Fibroblast of the aortic adventitia (primary cell): ENCODE measurements at regions not wholly inside any gene's neighbourhood (a gene's known extent, or its start where the extent isn't known, plus 50 kb on each side); places are given as distances from the start of the nearest gene placed in this dataset.
A peak's percentile ranks its signal among the peaks of the same experiment; 100 is the strongest.
"Not testable (repeated sequence)": the region's sequence is repeated elsewhere in the genome, so short reads cannot be mapped to it uniquely, and the experiment has no call there.

Experiments used
- DNase-seq: peaks from one replicate; pipeline ENCODE4 v3.0.0-alpha.2; 2010; ENCODE audit warnings: low read depth
- H3K4me3 ChIP-seq: 2 replicates; pipeline ENCODE4 v1.5.1; 2011; ENCODE audit warnings: low read depth, mild to moderate bottlenecking, control low read depth, low read length, moderate library complexity
- TF ChIP-seq, protein P1 (sequence below): IDR thresholded peaks from 2 replicates; pipeline ENCODE4 v1.5.1; 2011; ENCODE audit warnings: mild to moderate bottlenecking, low read length, control low read depth, inconsistent platforms; ENCODE audit not compliant: insufficient read depth

DNA sequence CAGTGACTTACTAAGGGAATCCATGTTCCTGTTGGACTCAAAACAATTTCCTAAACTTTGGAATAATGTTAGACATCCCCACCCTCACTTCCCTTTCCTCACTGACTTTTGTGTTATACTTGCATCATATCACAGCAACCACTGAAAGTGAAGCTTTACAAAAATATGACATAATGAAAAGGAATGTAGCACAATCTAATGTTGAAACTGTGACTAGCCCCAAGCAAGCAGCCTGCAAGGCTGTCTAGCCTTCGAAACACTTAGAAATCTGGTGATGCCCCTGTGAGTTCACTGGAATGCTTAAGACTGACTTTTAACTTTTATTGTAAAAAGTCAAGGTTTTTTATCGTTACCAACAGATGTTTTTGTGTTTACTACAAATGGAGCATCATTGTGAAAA, 203.7 kb upstream of the ZNF385D start:
- no peak overlapping the region for H3K4me3 ChIP-seq
- TF ChIP-seq, protein P1, sequence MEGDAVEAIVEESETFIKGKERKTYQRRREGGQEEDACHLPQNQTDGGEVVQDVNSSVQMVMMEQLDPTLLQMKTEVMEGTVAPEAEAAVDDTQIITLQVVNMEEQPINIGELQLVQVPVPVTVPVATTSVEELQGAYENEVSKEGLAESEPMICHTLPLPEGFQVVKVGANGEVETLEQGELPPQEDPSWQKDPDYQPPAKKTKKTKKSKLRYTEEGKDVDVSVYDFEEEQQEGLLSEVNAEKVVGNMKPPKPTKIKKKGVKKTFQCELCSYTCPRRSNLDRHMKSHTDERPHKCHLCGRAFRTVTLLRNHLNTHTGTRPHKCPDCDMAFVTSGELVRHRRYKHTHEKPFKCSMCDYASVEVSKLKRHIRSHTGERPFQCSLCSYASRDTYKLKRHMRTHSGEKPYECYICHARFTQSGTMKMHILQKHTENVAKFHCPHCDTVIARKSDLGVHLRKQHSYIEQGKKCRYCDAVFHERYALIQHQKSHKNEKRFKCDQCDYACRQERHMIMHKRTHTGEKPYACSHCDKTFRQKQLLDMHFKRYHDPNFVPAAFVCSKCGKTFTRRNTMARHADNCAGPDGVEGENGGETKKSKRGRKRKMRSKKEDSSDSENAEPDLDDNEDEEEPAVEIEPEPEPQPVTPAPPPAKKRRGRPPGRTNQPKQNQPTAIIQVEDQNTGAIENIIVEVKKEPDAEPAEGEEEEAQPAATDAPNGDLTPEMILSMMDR, result no peak
- DNase-seq, result peak; percentile 70

DNA sequence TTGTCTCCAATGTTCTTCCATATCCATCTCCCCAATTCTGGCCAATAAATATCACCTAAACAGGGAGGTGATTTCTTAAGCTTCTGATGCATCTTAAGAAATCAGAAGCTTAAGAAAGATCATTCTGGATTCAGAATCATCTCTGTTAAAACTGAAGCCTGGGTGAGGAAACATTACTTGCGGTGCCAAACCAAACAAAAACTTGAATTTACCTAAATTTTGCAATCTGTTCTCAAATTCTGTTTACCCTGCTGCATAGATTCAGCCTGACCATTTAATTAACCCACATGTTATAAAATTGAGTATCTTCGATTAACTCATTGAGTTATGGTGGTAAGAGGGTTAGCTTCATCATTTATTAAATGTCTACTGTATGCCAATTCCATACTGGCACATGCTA, 204.4 kb upstream of the ZNF385D start:
- TF ChIP-seq, protein P1, result no peak
- H3K4me3 ChIP-seq, result no peak overlapping the region
- DNase-seq, result no peak

GRCh38 chr3:21960033-21960432, 209.0 kb upstream of the ZNF385D start:
- DNase-seq, result no peak
- TF ChIP-seq, protein P1, result no peak
- H3K4me3 ChIP-seq, result no peak overlapping the region

DNA sequence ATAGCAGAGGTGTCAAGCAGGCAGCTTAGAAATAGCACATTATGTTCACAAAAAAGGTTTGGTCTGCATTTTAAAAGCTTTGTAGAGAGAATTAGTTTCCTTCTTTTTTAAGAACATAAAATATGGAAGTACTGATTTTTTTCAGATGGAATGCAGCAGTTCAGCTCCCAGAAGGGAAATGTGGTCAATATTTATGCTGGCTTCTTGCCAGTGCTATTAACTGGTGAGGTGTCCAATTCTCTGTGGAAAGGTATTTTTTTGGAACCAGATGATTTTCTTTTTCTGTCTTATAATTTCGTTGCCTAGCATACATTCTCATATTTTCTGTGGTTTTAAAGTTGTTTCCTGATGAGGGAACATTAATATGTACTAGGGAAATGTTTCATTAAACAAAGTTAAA, 211.4 kb upstream of the ZNF385D start:
- TF ChIP-seq, protein P1, result no peak
- DNase-seq, result peak; percentile 9
- no peak overlapping the region for H3K4me3 ChIP-seq

DNA sequence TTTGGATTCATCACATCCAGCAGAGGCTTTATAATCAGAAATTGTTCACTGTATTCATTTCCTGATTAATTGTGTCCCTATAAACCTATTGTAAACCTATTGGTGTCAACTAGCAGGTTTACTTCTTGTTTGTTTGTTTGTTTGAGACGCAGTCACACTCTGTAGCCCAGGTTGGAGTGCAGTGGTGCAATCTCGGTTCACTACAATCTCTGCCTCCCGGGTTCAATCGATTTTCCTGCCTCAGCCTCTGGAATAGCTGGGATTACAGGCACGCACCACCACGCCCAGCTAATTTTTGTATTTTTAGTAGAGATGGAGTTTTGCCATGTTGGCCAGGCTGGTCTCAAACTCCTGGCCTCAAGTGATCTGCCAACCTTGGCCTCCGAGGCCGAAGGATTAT, 215.4 kb upstream of the ZNF385D start:
- H3K4me3 ChIP-seq, DNase-seq: not testable (repeated sequence)

DNA sequence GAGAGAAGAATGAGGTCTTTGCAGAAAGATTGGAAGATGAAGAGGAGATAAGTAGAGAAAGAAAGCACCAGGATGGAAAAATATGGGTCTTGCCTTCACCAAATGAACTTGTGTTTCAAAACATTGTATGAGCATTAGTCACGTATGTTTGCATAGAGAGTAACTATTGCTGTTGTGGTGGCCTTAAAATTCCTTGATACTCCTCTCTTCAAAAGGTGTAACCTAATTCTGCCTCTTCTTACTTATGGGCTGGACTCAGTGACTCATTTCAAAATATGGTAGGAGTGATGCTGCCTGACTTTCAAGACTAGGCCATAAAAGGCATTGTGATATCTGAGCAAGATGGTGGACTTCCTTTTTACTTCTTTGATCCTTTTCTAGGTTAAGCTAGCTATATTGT, 228.7 kb upstream of the ZNF385D start:
- TF ChIP-seq, protein P1, result no peak
- no peak for DNase-seq
- H3K4me3 ChIP-seq, result no peak overlapping the region

DNA sequence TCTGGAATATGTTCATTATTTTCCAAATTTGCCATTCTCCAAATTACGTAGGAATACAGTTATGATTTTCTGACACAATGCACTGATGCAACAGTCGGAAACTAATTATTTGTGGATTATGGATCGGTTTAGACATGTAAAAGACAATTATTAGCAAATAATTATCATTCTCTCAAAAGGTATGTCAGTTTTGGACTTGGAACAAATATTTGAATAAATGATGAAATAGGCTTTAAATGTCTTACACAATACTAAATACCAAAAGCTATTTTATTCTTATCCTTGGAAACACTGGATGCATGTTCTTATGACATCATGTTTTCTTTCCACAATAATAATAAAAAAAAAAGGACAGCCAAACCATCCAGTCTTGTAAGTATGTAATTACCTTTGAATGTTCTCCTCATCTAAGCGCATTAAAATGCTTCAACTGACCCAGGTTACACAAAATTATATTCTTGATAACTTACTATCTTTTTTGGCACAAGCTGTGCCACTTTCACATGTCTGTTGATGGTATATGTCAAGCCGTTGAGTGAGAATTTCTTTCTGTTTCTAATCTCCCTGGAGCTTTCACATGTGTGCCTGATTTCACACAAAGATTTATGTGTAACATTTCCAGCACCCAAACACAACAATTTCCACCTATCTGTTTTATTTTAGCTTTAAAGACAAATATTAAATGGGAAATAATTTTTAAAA, 238.5 kb upstream of the ZNF385D start:
- TF ChIP-seq, protein P1, result no peak

More for the DNA sequence above, 238.5 kb upstream of the ZNF385D start:
- H3K4me3 ChIP-seq, result no peak overlapping the region
- DNase-seq, result peak; percentile 3
